ENCODE measurements at regions not wholly inside any gene's neighbourhood (a gene's known extent, or its start where the extent isn't known, plus 50 kb on each side); places are given as distances from the start of the nearest gene placed in this dataset.

- no peaks in the 10 kb centered on the region for H3K9me3 ChIP-seq
- H3K27me3 ChIP-seq = no peaks in the 10 kb centered on the region
- TF ChIP-seq CTCF (IDR thresholded peaks at IDR 0.05) = no peak
- H3K4me1 ChIP-seq (ENCODE audit: control insufficient read depth in 1 of 2, insufficient read depth in 1 of 2, low read depth in 1 of 2, low read length in 1 of 2) = no peaks in the 10 kb centered on the region
- no peak overlapping the region for H3K4me3 ChIP-seq (ENCODE audit: low read depth in 1 of 2, low read length in 1 of 2)
- no peak overlapping the region for H3K27ac ChIP-seq
- H3K36me3 ChIP-seq = no peaks in the 10 kb centered on the region
These were observed 358.0 kb downstream of the HRH4 start for GRCh38 chr18:24818441-24818840.

- TF ChIP-seq CTCF (IDR thresholded peaks at IDR 0.05) = no peak
- no peaks in the 10 kb centered on the region for H3K36me3 ChIP-seq
- no peak overlapping the region for H3K27ac ChIP-seq
- no peaks in the 10 kb centered on the region for H3K9me3 ChIP-seq
- no peaks in the 10 kb centered on the region for H3K27me3 ChIP-seq
- H3K4me1 ChIP-seq (ENCODE audit: control insufficient read depth in 1 of 2, insufficient read depth in 1 of 2, low read depth in 1 of 2, low read length in 1 of 2) = no peaks in the 10 kb centered on the region
- H3K4me3 ChIP-seq (ENCODE audit: low read depth in 1 of 2, low read length in 1 of 2) = no peak overlapping the region
These were observed 358.9 kb downstream of the HRH4 start for GRCh38 chr18:24819141-24819890.

- TF ChIP-seq CTCF (IDR thresholded peaks at IDR 0.05) = no peak
- H3K36me3 ChIP-seq = no peaks in the 10 kb centered on the region
- H3K27me3 ChIP-seq = no peaks in the 10 kb centered on the region
- no peak overlapping the region for H3K4me3 ChIP-seq (ENCODE audit: low read depth in 1 of 2, low read length in 1 of 2)
- H3K27ac ChIP-seq = no peak overlapping the region
- H3K4me1 ChIP-seq (ENCODE audit: control insufficient read depth in 1 of 2, insufficient read depth in 1 of 2, low read depth in 1 of 2, low read length in 1 of 2) = no peaks in the 10 kb centered on the region
- no peaks in the 10 kb centered on the region for H3K9me3 ChIP-seq
These were observed 365.0 kb downstream of the HRH4 start for GRCh38 chr18:24825397-24825796.

GRCh38 chr18:24826605-24827004, 366.2 kb downstream of the HRH4 start:
- Histone ChIP-seq H3K4me3 (ENCODE audit: low read depth in 1 of 2, low read length in 1 of 2) (no peak overlapping the region), H3K36me3 (no peaks in the 10 kb centered on the region), H3K27me3 (peaks cover 8% of the 10 kb centered on the region), H3K4me1 (ENCODE audit: control insufficient read depth in 1 of 2, insufficient read depth in 1 of 2, low read depth in 1 of 2, low read length in 1 of 2) (no peaks in the 10 kb centered on the region), H3K27ac (no peak overlapping the region), H3K9me3 (no peaks in the 10 kb centered on the region)
- no peak for TF ChIP-seq CTCF (IDR thresholded peaks at IDR 0.05)

GRCh38 chr18:24827501-24827900, 367.1 kb downstream of the HRH4 start:
- Histone ChIP-seq H3K36me3 (no peaks in the 10 kb centered on the region), H3K9me3 (no peaks in the 10 kb centered on the region), H3K4me3 (ENCODE audit: low read depth in 1 of 2, low read length in 1 of 2) (no peak overlapping the region), H3K27me3 (peaks cover 17% of the 10 kb centered on the region), H3K4me1 (ENCODE audit: control insufficient read depth in 1 of 2, insufficient read depth in 1 of 2, low read depth in 1 of 2, low read length in 1 of 2) (no peaks in the 10 kb centered on the region), H3K27ac (no peak overlapping the region)
- no peak for TF ChIP-seq CTCF (IDR thresholded peaks at IDR 0.05)

Data from neutrophil (primary cell).